ENCODE measurements at regions not wholly inside any gene's neighbourhood (a gene's known extent, or its start where the extent isn't known, plus 50 kb on each side); places are given as distances from the start of the nearest gene placed in this dataset.

DNA sequence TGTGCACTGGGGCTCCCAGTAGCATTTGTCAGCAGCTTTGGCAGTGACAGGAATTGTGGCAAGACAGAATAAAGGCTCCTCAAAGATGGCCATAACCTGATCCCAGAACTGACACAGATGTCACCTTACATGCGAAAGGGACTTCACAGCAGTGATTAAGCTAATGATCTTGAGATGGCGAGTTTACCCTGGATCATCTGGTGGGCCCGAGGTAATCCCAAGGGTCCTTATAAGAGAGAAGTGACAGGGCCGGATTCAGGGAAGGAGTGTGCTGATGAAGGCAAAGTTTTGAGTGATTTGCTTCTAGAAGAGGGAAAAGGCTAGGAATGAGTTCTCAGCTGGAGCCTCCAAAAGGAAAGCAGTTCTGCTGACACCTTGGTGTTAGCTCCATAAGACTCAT is 333.9 kb downstream of the LPIN1 start:
- H3K4me3 ChIP-seq (ENCODE audit: low read depth, low read length): no peak overlapping the region
- no peak for DNase-seq (ENCODE audit: low read depth)
- TF ChIP-seq, protein P1, sequence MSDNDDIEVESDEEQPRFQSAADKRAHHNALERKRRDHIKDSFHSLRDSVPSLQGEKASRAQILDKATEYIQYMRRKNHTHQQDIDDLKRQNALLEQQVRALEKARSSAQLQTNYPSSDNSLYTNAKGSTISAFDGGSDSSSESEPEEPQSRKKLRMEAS (IDR thresholded peaks at IDR 0.05; ENCODE audit: low read depth, low read length): no peak
- no peak for TF ChIP-seq POLR2A (IDR thresholded peaks at IDR 0.05; ENCODE audit: extremely low read depth, insufficient read length)
- TF ChIP-seq, protein P2, sequence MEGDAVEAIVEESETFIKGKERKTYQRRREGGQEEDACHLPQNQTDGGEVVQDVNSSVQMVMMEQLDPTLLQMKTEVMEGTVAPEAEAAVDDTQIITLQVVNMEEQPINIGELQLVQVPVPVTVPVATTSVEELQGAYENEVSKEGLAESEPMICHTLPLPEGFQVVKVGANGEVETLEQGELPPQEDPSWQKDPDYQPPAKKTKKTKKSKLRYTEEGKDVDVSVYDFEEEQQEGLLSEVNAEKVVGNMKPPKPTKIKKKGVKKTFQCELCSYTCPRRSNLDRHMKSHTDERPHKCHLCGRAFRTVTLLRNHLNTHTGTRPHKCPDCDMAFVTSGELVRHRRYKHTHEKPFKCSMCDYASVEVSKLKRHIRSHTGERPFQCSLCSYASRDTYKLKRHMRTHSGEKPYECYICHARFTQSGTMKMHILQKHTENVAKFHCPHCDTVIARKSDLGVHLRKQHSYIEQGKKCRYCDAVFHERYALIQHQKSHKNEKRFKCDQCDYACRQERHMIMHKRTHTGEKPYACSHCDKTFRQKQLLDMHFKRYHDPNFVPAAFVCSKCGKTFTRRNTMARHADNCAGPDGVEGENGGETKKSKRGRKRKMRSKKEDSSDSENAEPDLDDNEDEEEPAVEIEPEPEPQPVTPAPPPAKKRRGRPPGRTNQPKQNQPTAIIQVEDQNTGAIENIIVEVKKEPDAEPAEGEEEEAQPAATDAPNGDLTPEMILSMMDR (IDR thresholded peaks at IDR 0.05; ENCODE audit: low read depth, low read length): no peak
- TF ChIP-seq MYC (IDR thresholded peaks at IDR 0.05; ENCODE audit: low read depth, low read length): no peak

DNA sequence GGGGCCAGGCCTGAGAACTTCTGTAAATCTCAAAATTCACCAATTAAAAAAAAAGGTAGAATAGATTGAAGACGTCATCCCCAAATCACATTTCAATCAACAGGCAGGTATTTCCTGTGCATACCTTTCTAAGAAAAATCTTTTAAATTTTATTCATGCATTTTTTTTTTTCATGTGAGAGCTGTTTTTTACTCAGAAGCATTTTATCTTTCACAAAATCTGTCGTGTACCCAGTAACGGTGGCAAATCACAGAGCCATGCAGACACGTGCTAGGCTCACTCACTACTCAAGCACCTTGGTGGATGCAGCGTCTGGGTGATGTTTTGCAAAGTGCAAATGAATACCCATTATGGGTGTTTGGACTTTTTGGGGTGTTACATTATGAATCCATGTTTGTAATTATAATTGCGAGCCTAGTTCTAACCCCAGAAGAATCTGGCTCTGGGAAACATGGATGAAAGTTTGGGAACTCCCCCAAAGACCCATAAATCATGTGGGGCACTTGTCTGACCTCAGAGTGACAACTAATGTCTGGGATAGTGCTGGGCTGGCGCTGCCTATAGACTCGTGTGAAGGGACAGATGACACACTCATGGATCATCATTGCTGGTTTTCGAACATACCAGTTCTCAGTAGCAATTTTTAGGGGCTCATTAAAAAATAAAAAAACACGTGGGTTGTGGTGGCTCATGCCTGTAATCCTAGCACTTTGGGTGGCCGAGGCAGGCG is 335.2 kb downstream of the LPIN1 start:
- H3K4me3 ChIP-seq (ENCODE audit: low read depth, low read length): no peak overlapping the region
- DNase-seq (ENCODE audit: low read depth): no peak
- TF ChIP-seq POLR2A (IDR thresholded peaks at IDR 0.05; ENCODE audit: extremely low read depth, insufficient read length): no peak
- TF ChIP-seq MYC (IDR thresholded peaks at IDR 0.05; ENCODE audit: low read depth, low read length): no peak
- TF ChIP-seq, protein P2 (IDR thresholded peaks at IDR 0.05; ENCODE audit: low read depth, low read length): no peak
- TF ChIP-seq, protein P1 (IDR thresholded peaks at IDR 0.05; ENCODE audit: low read depth, low read length): no peak

DNA sequence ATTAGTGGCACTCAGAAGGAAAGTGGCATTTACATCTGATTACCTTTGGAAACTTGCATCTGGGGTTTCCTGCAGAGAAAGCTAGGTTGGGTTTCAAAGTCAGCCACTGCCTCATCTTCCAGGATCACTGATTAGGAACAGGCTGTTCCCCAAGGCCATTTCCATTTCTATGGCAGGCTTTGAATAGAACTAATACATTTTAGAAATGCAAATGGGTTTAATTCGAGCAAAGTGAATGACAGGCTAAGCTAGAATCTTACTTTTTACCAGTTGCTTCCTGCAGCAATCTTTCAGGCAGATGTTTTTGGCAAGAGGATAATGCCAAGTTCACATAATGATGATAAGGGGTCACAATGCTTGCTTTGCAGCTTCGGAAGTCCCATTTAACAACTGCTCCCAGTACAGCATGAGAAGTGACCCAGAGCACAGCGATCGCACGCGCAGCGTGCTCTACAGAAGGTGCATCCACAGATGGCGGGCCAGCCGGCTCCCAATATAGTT is 336.7 kb downstream of the LPIN1 start:
- no peak for TF ChIP-seq POLR2A (IDR thresholded peaks at IDR 0.05; ENCODE audit: extremely low read depth, insufficient read length)
- TF ChIP-seq, protein P2 (IDR thresholded peaks at IDR 0.05; ENCODE audit: low read depth, low read length): no peak
- no peak for TF ChIP-seq MYC (IDR thresholded peaks at IDR 0.05; ENCODE audit: low read depth, low read length)
- TF ChIP-seq, protein P1 (IDR thresholded peaks at IDR 0.05; ENCODE audit: low read depth, low read length): no peak
- no peak for DNase-seq (ENCODE audit: low read depth)

DNA sequence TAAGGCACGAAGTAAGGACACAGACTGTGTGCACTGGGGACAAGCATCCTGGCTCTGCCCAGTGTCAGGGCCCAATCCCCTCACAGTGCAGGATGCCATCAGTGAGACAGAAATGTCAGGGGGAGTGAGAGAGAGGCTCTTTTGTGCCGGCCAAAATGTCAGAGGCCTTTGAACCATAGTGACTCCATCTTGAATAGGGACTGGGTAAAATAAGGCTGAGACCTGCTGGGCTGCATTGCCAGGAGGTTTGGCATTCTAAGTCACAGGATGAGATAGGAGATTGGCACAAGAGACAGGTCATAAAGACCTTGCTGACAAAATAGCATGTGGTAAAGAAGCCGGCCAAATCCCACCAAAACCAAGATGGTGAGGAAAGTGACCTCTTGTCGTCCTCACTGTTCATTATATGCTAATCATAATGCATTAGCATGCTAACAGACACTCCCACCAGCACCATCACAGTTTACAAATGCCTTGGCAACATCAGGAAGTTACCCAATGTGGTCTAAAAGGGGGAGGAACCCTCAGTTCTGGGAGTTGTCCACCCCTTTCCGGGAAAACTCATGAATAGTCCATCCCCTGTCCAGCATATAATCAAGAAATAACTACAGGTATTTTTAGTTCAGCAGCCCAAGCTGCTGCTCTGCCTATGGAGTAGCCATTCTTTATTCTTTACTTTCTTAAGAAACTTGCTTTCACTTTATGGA is 337.4 kb downstream of the LPIN1 start:
- no peak for DNase-seq (ENCODE audit: low read depth)
- H3K4me3 ChIP-seq (ENCODE audit: low read depth, low read length): no peak overlapping the region
- no peak for TF ChIP-seq MYC (IDR thresholded peaks at IDR 0.05; ENCODE audit: low read depth, low read length)
- no peak for TF ChIP-seq POLR2A (IDR thresholded peaks at IDR 0.05; ENCODE audit: extremely low read depth, insufficient read length)
- TF ChIP-seq, protein P2 (IDR thresholded peaks at IDR 0.05; ENCODE audit: low read depth, low read length): no peak
- TF ChIP-seq, protein P1 (IDR thresholded peaks at IDR 0.05; ENCODE audit: low read depth, low read length): no peak

More for the DNA sequence above, 336.7 kb downstream of the LPIN1 start:
- no peak overlapping the region for H3K4me3 ChIP-seq (ENCODE audit: low read depth, low read length)

DNA sequence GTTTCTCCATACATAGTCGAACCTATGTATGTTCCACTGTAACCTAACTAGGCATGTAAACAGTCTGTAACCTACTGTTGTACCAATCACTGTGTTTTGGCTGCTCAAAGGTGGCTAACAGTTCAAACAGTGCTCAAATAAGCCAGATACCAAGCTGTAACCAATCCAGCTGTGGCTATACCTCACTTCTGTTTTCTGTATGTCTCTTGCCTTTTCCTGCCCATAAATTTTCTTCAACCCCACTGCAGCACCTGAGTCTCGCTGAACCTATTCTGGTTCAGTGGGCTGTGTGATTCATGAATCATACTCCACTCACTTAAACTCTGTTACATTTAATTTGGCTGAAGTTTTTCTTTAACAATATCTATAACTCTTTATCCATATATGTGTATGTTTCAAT is 340.7 kb downstream of the LPIN1 start:
- TF ChIP-seq, protein P1 (IDR thresholded peaks at IDR 0.05; ENCODE audit: low read depth, low read length): no peak
- TF ChIP-seq, protein P2 (IDR thresholded peaks at IDR 0.05; ENCODE audit: low read depth, low read length): no peak
- TF ChIP-seq POLR2A (IDR thresholded peaks at IDR 0.05; ENCODE audit: extremely low read depth, insufficient read length) (no peak), MYC (IDR thresholded peaks at IDR 0.05; ENCODE audit: low read depth, low read length) (no peak)
- DNase-seq (ENCODE audit: low read depth): no peak
- H3K4me3 ChIP-seq (ENCODE audit: low read depth, low read length): no peak overlapping the region
